ENCODE measurements at regions not wholly inside any gene's neighbourhood (a gene's known extent, or its start where the extent isn't known, plus 50 kb on each side); places are given as distances from the start of the nearest gene placed in this dataset.

DNA sequence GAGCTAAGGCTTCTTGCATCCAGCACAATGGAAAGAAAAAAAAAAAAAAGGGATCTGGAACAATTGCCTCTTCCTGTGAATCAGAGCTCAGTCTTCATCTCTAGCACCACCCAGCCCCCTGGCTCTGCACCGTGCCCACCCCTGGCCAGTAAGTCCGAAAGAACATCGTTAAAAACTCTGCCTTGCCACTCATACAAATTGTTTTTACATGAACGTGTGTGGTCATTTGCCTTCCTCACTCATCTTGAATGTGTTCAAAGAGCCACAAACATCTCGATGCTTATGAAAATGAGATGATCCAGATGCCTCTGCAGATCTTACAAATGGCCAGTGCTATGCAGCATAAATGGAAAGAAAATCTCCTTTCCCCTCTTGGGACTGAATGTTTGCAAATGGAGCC is 400.0 kb upstream of the PPP2R3A start:
- TF ChIP-seq TAF1 (conservative IDR thresholded peaks at IDR 0.05): no peak
- no peak for TF ChIP-seq CTCF (IDR thresholded peaks at IDR 0.05; ENCODE audit: low read depth, low read length, missing input control)
- no peak for TF ChIP-seq SP1 (IDR thresholded peaks at IDR 0.05)

Data from liver (tissue), 3 donors.